Stomach (tissue), 4 donors: ENCODE measurements at regions not wholly inside any gene's neighbourhood (a gene's known extent, or its start where the extent isn't known, plus 50 kb on each side); places are given as distances from the start of the nearest gene placed in this dataset.

ENCODE experiments used
- POLR2A ChIP-seq, 4 donors: fragments of 450-650 bp; IDR thresholded peaks; one replicate each; pipeline ENCODE4 v1.6.1; 2016; ENCODE audit warnings: antibody characterized with exemption in 4 of 4, control low read depth in 2 of 4, mild to moderate bottlenecking in 1 of 4, moderate library complexity in 1 of 4
- POLR2AphosphoS5 ChIP-seq, 3 donors: sonication (generic); formaldehyde crosslinking; IDR thresholded peaks; one replicate each; pipeline ENCODE4 v1.6.1; 2016; ENCODE audit warnings: antibody characterized with exemption in 3 of 3
- TF ChIP-seq, protein P1 (sequence below), 7 experiments: fragments of 450-650 bp in 4 of 7; fragments of 200-600 bp in 3 of 7; sonication (generic) in 3 of 7; IDR thresholded peaks; one replicate each; pipeline ENCODE4 v1.5.1; 2016 to 2019; ENCODE audit warnings: antibody characterized with exemption in 7 of 7, control low read depth in 2 of 7, mild to moderate bottlenecking in 1 of 7

DNA sequence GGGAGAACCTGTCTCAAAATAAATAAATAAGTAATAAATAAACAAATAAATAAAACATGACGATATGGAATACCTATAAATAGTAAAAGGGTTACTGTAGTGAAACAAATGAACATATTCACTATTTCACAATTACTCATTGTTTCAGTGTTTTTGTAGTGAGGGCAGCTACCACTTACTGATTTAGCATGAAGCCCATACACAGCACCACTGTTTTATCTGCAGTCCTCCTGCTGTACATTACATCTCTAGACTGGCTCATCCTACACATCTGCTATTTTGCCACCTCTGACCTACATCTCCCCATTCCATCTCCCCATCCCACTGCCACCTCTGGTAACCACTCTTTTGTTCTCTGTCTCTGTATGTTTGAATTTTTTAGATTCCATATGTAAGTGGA lies 332.7 kb upstream of the SMIM21 start:
- TF ChIP-seq, protein P1, sequence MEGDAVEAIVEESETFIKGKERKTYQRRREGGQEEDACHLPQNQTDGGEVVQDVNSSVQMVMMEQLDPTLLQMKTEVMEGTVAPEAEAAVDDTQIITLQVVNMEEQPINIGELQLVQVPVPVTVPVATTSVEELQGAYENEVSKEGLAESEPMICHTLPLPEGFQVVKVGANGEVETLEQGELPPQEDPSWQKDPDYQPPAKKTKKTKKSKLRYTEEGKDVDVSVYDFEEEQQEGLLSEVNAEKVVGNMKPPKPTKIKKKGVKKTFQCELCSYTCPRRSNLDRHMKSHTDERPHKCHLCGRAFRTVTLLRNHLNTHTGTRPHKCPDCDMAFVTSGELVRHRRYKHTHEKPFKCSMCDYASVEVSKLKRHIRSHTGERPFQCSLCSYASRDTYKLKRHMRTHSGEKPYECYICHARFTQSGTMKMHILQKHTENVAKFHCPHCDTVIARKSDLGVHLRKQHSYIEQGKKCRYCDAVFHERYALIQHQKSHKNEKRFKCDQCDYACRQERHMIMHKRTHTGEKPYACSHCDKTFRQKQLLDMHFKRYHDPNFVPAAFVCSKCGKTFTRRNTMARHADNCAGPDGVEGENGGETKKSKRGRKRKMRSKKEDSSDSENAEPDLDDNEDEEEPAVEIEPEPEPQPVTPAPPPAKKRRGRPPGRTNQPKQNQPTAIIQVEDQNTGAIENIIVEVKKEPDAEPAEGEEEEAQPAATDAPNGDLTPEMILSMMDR (IDR thresholded peaks at IDR 0.05) = no peak
- TF ChIP-seq POLR2A (IDR thresholded peaks at IDR 0.05) (no peak), POLR2AphosphoS5 (IDR thresholded peaks at IDR 0.05) (no peak)
